SK-N-SH treated with all-trans-retinoic acid at 6 μM for 48 hours (cell line): ENCODE measurements at regions not wholly inside any gene's neighbourhood (a gene's known extent, or its start where the extent isn't known, plus 50 kb on each side); places are given as distances from the start of the nearest gene placed in this dataset.
"Not testable (repeated sequence)": the region's sequence is repeated elsewhere in the genome, so short reads cannot be mapped to it uniquely, and the experiment has no call there.

Source experiments
- ATAC-seq: fragments of 200-7000 bp; cut with Tn5 transposase; 3 replicates; pipeline ENCODE4 v1.9.1; 2020; ENCODE audit warnings: mild to moderate bottlenecking, moderate library complexity
- ARNTL ChIP-seq: fragments of 450-650 bp; formaldehyde crosslinking; IDR thresholded peaks from 2 replicates; pipeline ENCODE4 v1.5.0; 2020; ENCODE audit warnings: low read depth, mild to moderate bottlenecking, moderate library complexity, borderline replicate concordance
- BACH2 ChIP-seq: fragments of 250-450 bp; sonication (Bioruptor Pico); IDR thresholded peaks from 2 replicates; pipeline ENCODE4 v1.9.0; 2021; ENCODE audit warnings: mild to moderate bottlenecking, borderline replicate concordance
- ESRRG ChIP-seq: fragments of 250-450 bp; sonication (Bioruptor Pico); IDR thresholded peaks from 2 replicates; pipeline ENCODE4 v1.6.1; 2021; ENCODE audit warnings: mild to moderate bottlenecking
- GLIS3 ChIP-seq: fragments of 250-450 bp; sonication (Bioruptor Pico); IDR thresholded peaks from 2 replicates; pipeline ENCODE4 v1.5.0; 2020; ENCODE audit warnings: mild to moderate bottlenecking, moderate library complexity
- ISL1 ChIP-seq: fragments of 250-450 bp; sonication (Bioruptor Pico); IDR thresholded peaks from 2 replicates; pipeline ENCODE4 v2.1.2; 2022; ENCODE audit warnings: mild to moderate bottlenecking, moderate library complexity
- OSR1 ChIP-seq: fragments of 250-450 bp; sonication (Bioruptor Pico); IDR thresholded peaks from 2 replicates; pipeline ENCODE4 v1.8.0; 2022; ENCODE audit warnings: moderate library complexity, mild to moderate bottlenecking, inconsistent platforms
- RARB ChIP-seq: fragments of 250-450 bp; sonication (Bioruptor Pico); IDR thresholded peaks from 2 replicates; pipeline ENCODE4 v1.8.0; 2021; ENCODE audit warnings: mild to moderate bottlenecking, moderate library complexity
- SNAI2 ChIP-seq: fragments of 250-450 bp; sonication (Bioruptor Pico); IDR thresholded peaks from 2 replicates; pipeline ENCODE4 v1.5.0; 2020; ENCODE audit warnings: mild to moderate bottlenecking, moderate library complexity
- TCF4 ChIP-seq: fragments of 250-450 bp; sonication (Bioruptor Pico); IDR thresholded peaks from 2 replicates; pipeline ENCODE4 v1.8.0; 2021; ENCODE audit warnings: mild to moderate bottlenecking, moderate library complexity, borderline replicate concordance
- TOX ChIP-seq: fragments of 250-450 bp; sonication (Bioruptor Pico); IDR thresholded peaks from 2 replicates; pipeline ENCODE4 v1.8.0; 2021; ENCODE audit warnings: mild to moderate bottlenecking, moderate library complexity, borderline replicate concordance
- ZC3H10 ChIP-seq: fragments of 250-450 bp; sonication (Bioruptor Pico); IDR thresholded peaks from 2 replicates; pipeline ENCODE4 v1.5.1; 2021; ENCODE audit warnings: mild to moderate bottlenecking, moderate library complexity
- ZFP3 ChIP-seq: fragments of 250-450 bp; sonication (Bioruptor Pico); IDR thresholded peaks from 2 replicates; pipeline ENCODE4 v1.5.0; 2020; ENCODE audit warnings: mild to moderate bottlenecking, moderate library complexity
- ZFP30 ChIP-seq: fragments of 450-650 bp; formaldehyde crosslinking; IDR thresholded peaks from 2 replicates; pipeline ENCODE4 v1.5.0; 2022; ENCODE audit warnings: mild to moderate bottlenecking, moderate library complexity
- ZNF565 ChIP-seq: fragments of 450-650 bp; formaldehyde crosslinking; conservative IDR thresholded peaks from 2 replicates; pipeline ENCODE4 v1.5.0; 2020; ENCODE audit warnings: low read depth, mild to moderate bottlenecking, moderate library complexity
- ZNF70 ChIP-seq: fragments of 450-650 bp; formaldehyde crosslinking; IDR thresholded peaks from 2 replicates; pipeline ENCODE4 v1.5.0; 2020; ENCODE audit warnings: mild to moderate bottlenecking, moderate library complexity
- ZNF8 ChIP-seq: fragments of 450-650 bp; formaldehyde crosslinking; IDR thresholded peaks from 2 replicates; pipeline ENCODE4 v1.5.0; 2020; ENCODE audit warnings: mild to moderate bottlenecking, moderate library complexity
- TF ChIP-seq, protein P1 (sequence below): fragments of 250-450 bp; sonication (Bioruptor Pico); IDR thresholded peaks from 2 replicates; pipeline ENCODE4 v1.5.1; 2021; ENCODE audit warnings: mild to moderate bottlenecking, moderate library complexity
- TF ChIP-seq, protein P2 (sequence below): fragments of 250-450 bp; sonication (Bioruptor Pico); IDR thresholded peaks from 2 replicates; pipeline ENCODE4 v1.8.0; 2020; ENCODE audit warnings: mild to moderate bottlenecking, moderate library complexity, borderline replicate concordance
- TF ChIP-seq, protein P3 (sequence below): fragments of 250-450 bp; sonication (Bioruptor Pico); IDR thresholded peaks from 2 replicates; pipeline ENCODE4 v1.5.1; 2020; ENCODE audit warnings: low read depth, mild to moderate bottlenecking, moderate library complexity
- TF ChIP-seq, protein P4 (sequence below): fragments of 250-450 bp; sonication (Bioruptor Pico); IDR thresholded peaks from 2 replicates; pipeline ENCODE4 v1.8.0; 2021; ENCODE audit warnings: low read depth, mild to moderate bottlenecking, moderate library complexity, borderline replicate concordance

DNA sequence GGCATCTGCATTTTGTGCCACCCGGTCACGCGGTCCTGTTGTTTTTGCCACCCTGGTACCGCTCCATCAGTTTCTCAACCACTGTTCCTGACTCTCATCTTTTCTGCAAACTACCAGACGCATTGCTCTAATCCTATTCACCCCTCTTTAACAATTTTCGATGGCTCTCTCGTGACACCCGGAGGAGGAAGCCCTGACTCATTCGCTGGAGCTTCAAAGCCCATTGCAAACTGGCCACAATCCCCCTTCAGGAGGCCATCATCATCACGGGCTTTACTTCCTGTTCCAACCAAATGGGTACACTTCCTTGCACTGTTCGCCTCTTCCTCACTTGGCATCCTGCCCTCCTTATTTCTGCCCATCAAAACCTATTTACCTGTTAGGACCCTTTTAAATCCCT lies 155.3 kb downstream of the RGS9 start (continued):
- no peak for TF ChIP-seq RARB (CRISPR knock-in tag)
- no peak for TF ChIP-seq SNAI2 (CRISPR knock-in tag)
- no peak for TF ChIP-seq BACH2 (CRISPR knock-in tag)
- TF ChIP-seq OSR1 (CRISPR knock-in tag) = no peak
- no peak for TF ChIP-seq ZFP3 (CRISPR knock-in tag)
- TF ChIP-seq, protein P1, sequence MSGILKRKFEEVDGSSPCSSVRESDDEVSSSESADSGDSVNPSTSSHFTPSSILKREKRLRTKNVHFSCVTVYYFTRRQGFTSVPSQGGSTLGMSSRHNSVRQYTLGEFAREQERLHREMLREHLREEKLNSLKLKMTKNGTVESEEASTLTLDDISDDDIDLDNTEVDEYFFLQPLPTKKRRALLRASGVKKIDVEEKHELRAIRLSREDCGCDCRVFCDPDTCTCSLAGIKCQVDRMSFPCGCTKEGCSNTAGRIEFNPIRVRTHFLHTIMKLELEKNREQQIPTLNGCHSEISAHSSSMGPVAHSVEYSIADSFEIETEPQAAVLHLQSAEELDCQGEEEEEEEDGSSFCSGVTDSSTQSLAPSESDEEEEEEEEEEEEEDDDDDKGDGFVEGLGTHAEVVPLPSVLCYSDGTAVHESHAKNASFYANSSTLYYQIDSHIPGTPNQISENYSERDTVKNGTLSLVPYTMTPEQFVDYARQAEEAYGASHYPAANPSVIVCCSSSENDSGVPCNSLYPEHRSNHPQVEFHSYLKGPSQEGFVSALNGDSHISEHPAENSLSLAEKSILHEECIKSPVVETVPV (CRISPR knock-in tag) = no peak
- no peak for TF ChIP-seq ZNF8 (CRISPR knock-in tag)
- no peak for TF ChIP-seq ESRRG (CRISPR knock-in tag)
- no peak for TF ChIP-seq ZNF70 (CRISPR knock-in tag)

DNA sequence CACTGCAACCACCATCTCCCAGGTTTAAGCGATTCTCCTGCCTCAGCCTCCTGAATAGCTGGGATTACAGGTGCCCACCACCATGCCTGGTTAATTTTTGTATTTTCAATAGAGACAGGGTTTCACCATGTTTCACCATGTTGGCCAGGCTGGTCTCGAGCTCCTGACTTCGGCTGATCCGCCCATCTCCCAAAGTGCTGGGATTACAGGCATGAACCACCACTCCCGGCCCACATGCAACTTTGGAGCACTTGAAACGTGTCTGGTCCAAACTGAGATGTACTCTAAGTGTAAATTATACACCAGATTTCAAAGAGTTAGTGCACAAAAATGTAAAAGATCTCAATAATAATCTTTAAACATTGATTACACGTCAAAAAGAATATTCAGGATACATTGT lies 154.1 kb downstream of the RGS9 start:
- ATAC-seq = not testable (repeated sequence)

DNA sequence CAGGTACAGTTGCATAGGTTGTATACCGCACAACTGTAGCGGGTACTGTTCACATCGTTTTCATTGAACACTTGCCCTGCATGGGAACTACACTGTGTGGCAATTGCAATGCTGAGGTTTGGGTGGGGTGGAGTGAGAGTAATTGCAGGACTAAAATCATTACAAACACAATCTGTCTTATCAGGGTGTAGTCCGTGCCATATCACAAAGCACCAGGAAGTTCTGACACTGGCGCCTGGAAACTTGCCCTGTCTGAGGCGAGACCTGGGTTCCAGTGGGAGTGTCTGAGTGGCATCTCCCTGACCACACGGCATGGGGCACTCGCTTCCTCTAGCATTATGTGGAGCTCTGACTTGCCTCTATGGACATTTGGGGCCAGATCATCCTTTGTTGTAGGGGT lies 153.4 kb downstream of the RGS9 start:
- ATAC-seq = no peak
- TF ChIP-seq ZFP30 = no peak
- TF ChIP-seq TCF4 = no peak
- TF ChIP-seq, protein P2, sequence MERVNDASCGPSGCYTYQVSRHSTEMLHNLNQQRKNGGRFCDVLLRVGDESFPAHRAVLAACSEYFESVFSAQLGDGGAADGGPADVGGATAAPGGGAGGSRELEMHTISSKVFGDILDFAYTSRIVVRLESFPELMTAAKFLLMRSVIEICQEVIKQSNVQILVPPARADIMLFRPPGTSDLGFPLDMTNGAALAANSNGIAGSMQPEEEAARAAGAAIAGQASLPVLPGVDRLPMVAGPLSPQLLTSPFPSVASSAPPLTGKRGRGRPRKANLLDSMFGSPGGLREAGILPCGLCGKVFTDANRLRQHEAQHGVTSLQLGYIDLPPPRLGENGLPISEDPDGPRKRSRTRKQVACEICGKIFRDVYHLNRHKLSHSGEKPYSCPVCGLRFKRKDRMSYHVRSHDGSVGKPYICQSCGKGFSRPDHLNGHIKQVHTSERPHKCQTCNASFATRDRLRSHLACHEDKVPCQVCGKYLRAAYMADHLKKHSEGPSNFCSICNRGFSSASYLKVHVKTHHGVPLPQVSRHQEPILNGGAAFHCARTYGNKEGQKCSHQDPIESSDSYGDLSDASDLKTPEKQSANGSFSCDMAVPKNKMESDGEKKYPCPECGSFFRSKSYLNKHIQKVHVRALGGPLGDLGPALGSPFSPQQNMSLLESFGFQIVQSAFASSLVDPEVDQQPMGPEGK (CRISPR knock-in tag) = no peak
- no peak for TF ChIP-seq ZNF565 (CRISPR knock-in tag)
- no peak for TF ChIP-seq ESRRG (CRISPR knock-in tag)

DNA sequence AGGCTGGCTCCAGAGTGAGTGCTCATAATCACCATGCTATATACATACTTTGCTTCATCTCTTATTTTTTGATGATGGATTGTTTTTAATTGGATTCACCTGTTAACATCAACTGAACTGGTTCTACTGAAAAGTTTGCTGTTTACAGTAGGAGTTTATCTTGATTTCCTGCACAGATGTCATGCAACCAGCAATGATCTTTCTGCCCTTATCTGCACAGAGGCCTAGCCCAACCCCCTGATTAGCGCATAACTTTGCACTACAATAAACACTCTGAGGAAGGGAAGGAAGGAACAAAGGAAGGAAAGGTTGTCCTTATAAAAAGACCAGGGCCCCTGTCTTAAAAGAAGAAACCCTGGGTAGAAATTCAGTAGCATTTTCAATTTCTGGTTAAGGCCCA lies 152.9 kb downstream of the RGS9 start:
- TF ChIP-seq ISL1 (CRISPR knock-in tag) (no peak), ARNTL (CRISPR knock-in tag) (no peak), TOX (CRISPR knock-in tag) (no peak), ZC3H10 (no peak), ZNF8 (CRISPR knock-in tag) (no peak), ZFP30 (no peak), BACH2 (CRISPR knock-in tag) (no peak), GLIS3 (CRISPR knock-in tag) (no peak), TCF4 (no peak)
- TF ChIP-seq, protein P3, sequence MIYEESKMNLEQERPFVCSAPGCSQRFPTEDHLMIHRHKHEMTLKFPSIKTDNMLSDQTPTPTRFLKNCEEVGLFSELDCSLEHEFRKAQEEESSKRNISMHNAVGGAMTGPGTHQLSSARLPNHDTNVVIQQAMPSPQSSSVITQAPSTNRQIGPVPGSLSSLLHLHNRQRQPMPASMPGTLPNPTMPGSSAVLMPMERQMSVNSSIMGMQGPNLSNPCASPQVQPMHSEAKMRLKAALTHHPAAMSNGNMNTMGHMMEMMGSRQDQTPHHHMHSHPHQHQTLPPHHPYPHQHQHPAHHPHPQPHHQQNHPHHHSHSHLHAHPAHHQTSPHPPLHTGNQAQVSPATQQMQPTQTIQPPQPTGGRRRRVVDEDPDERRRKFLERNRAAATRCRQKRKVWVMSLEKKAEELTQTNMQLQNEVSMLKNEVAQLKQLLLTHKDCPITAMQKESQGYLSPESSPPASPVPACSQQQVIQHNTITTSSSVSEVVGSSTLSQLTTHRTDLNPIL (CRISPR knock-in tag) = no peak
- TF ChIP-seq, protein P1 (CRISPR knock-in tag) = no peak
- TF ChIP-seq, protein P4, sequence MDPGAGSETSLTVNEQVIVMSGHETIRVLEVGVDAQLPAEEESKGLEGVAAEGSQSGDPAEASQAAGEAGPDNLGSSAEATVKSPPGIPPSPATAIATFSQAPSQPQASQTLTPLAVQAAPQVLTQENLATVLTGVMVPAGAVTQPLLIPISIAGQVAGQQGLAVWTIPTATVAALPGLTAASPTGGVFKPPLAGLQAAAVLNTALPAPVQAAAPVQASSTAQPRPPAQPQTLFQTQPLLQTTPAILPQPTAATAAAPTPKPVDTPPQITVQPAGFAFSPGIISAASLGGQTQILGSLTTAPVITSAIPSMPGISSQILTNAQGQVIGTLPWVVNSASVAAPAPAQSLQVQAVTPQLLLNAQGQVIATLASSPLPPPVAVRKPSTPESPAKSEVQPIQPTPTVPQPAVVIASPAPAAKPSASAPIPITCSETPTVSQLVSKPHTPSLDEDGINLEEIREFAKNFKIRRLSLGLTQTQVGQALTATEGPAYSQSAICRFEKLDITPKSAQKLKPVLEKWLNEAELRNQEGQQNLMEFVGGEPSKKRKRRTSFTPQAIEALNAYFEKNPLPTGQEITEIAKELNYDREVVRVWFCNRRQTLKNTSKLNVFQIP (CRISPR knock-in tag) = no peak
- TF ChIP-seq, protein P2 (CRISPR knock-in tag) = no peak
- no peak for ATAC-seq
